Activated CD4-positive, alpha-beta T cell treated with anti-CD3 and anti-CD28 coated beads for 36 hours (primary cell): ENCODE measurements at regions not wholly inside any gene's neighbourhood (a gene's known extent, or its start where the extent isn't known, plus 50 kb on each side); places are given as distances from the start of the nearest gene placed in this dataset.
"Not testable (repeated sequence)": the region's sequence is repeated elsewhere in the genome, so short reads cannot be mapped to it uniquely, and the experiment has no call there.

Experiments
- ATAC-seq: fragments of 200-7000 bp; cut with Tn5 transposase; one replicate; pipeline ENCODE4 v1.10.0; 2021; ENCODE audit warnings: mild to moderate bottlenecking, moderate library complexity
- CTCF ChIA-PET: fragments of 350-600 bp; sonication (Branson Sonifier 250); formaldehyde crosslinking; loops from one replicate; lab custom pipeline; 2021; ENCODE audit warnings: antibody characterized with exemption; lab: Charles Lee
- POLR2A ChIA-PET: fragments of 350-600 bp; sonication (Branson Sonifier 250); formaldehyde crosslinking; loops from one replicate; lab custom pipeline; 2021; ENCODE audit warnings: antibody characterized with exemption, inconsistent platforms; lab: Charles Lee
- DNase-seq: peaks from one replicate; pipeline ENCODE4 v3.0.0-alpha.2; 2020
- H3K27ac Mint-ChIP-seq: one replicate; pipeline ENCODE4 v1.8.0; 2021; ENCODE audit warnings: mixed read lengths
- H3K27me3 Mint-ChIP-seq: one replicate; pipeline ENCODE4 v1.8.0; 2021; ENCODE audit warnings: mixed read lengths
- H3K36me3 Mint-ChIP-seq: one replicate; pipeline ENCODE4 v1.8.0; 2021; ENCODE audit warnings: low read depth, mixed read lengths
- H3K4me1 Mint-ChIP-seq: one replicate; pipeline ENCODE4 v1.8.0; 2021; ENCODE audit warnings: mixed read lengths
- H3K4me3 Mint-ChIP-seq: one replicate; pipeline ENCODE4 v1.8.0; 2021; ENCODE audit warnings: mild to moderate bottlenecking, moderate library complexity, mixed read lengths
- H3K9me3 Mint-ChIP-seq: one replicate; pipeline ENCODE4 v1.8.0; 2021; ENCODE audit warnings: low read depth, mixed read lengths
- intact Hi-C, 2 experiments: fragments of 100-400 bp; cut with DNase I in 1 of 2; cut with micrococcal nuclease in 1 of 2; formaldehyde crosslinking; loops; one replicate each; pipeline versions ENCODE4 v1.14.2 to v1.15.1; 2022 to 2024; cut with DNase I, micrococcal nuclease

GRCh38 chr10:87300163-87300562, 57.4 kb upstream of the NUTM2D start:
- POLR2A ChIA-PET, CTCF ChIA-PET, DNase-seq, H3K36me3 Mint-ChIP-seq, intact Hi-C loops, H3K4me3 Mint-ChIP-seq, H3K27ac Mint-ChIP-seq, ATAC-seq, H3K9me3 Mint-ChIP-seq, H3K27me3 Mint-ChIP-seq, H3K4me1 Mint-ChIP-seq: not testable (repeated sequence)

- H3K9me3 Mint-ChIP-seq, H3K4me1 Mint-ChIP-seq, POLR2A ChIA-PET, H3K4me3 Mint-ChIP-seq, H3K27ac Mint-ChIP-seq, H3K36me3 Mint-ChIP-seq, CTCF ChIA-PET, H3K27me3 Mint-ChIP-seq, intact Hi-C loops: not testable (repeated sequence)
- ATAC-seq (peak; percentile 95), DNase-seq (peak; percentile 41)
Measured at GRCh38 chr10:87301466-87302115, 56.0 kb upstream of the NUTM2D start.

GRCh38 chr10:87302132-87302531, 55.4 kb upstream of the NUTM2D start:
- H3K4me3 Mint-ChIP-seq, ATAC-seq, H3K36me3 Mint-ChIP-seq, H3K4me1 Mint-ChIP-seq, intact Hi-C loops, DNase-seq, H3K27me3 Mint-ChIP-seq, H3K9me3 Mint-ChIP-seq, POLR2A ChIA-PET, H3K27ac Mint-ChIP-seq, CTCF ChIA-PET: not testable (repeated sequence)

- H3K27ac Mint-ChIP-seq, DNase-seq, ATAC-seq, POLR2A ChIA-PET, H3K9me3 Mint-ChIP-seq, H3K27me3 Mint-ChIP-seq, intact Hi-C loops, CTCF ChIA-PET, H3K4me3 Mint-ChIP-seq, H3K4me1 Mint-ChIP-seq, H3K36me3 Mint-ChIP-seq: not testable (repeated sequence)
Measured at GRCh38 chr10:87303707-87304106, 53.8 kb upstream of the NUTM2D start.

- H3K36me3 Mint-ChIP-seq, H3K27ac Mint-ChIP-seq, DNase-seq, intact Hi-C loops, ATAC-seq, H3K9me3 Mint-ChIP-seq, POLR2A ChIA-PET, H3K27me3 Mint-ChIP-seq, H3K4me1 Mint-ChIP-seq, H3K4me3 Mint-ChIP-seq, CTCF ChIA-PET: not testable (repeated sequence)
Measured at GRCh38 chr10:87306681-87307080, 50.9 kb upstream of the NUTM2D start.
